ENCODE measurements at regions not wholly inside any gene's neighbourhood (a gene's known extent, or its start where the extent isn't known, plus 50 kb on each side); places are given as distances from the start of the nearest gene placed in this dataset.

- TF ChIP-seq CTCF (IDR thresholded peaks at IDR 0.05; ENCODE audit: low read length) = no peak
- no peak for TF ChIP-seq EZH2 (IDR thresholded peaks at IDR 0.05; ENCODE audit: borderline replicate concordance, low read length)
These were observed 632.0 kb upstream of the PIK3C3 start for GRCh38 chr18:41323044-41323443.
